ENCODE measurements at regions not wholly inside any gene's neighbourhood (a gene's known extent, or its start where the extent isn't known, plus 50 kb on each side); places are given as distances from the start of the nearest gene placed in this dataset.

DNA sequence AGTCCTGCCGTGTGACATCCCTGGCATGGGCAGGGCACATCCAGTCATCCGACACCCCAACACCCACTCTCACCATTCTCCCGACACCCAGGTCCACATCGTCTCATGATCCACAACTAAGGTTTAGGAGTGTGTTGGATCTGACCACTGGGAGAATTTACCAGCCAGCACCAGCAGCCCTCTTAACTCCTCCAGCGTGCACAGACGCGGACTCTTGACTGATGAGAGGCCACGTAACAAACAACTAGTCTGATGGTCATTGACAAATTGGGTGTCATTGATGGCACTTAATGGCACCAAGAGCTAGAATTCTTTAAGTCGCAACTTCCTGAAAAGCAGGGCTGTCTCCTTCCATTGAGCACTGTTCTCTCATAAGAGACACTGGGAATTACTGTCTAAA, 203.0 kb upstream of the SFSWAP start:
- TF ChIP-seq, protein P1, sequence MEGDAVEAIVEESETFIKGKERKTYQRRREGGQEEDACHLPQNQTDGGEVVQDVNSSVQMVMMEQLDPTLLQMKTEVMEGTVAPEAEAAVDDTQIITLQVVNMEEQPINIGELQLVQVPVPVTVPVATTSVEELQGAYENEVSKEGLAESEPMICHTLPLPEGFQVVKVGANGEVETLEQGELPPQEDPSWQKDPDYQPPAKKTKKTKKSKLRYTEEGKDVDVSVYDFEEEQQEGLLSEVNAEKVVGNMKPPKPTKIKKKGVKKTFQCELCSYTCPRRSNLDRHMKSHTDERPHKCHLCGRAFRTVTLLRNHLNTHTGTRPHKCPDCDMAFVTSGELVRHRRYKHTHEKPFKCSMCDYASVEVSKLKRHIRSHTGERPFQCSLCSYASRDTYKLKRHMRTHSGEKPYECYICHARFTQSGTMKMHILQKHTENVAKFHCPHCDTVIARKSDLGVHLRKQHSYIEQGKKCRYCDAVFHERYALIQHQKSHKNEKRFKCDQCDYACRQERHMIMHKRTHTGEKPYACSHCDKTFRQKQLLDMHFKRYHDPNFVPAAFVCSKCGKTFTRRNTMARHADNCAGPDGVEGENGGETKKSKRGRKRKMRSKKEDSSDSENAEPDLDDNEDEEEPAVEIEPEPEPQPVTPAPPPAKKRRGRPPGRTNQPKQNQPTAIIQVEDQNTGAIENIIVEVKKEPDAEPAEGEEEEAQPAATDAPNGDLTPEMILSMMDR (IDR thresholded peaks at IDR 0.05; ENCODE audit: low read length), result no peak
- no peak for TF ChIP-seq EZH2 (IDR thresholded peaks at IDR 0.05; ENCODE audit: borderline replicate concordance, low read length)

Data from OCI-LY1 (cell line).